Neural progenitor cell (in vitro differentiated cells): ENCODE measurements at regions not wholly inside any gene's neighbourhood (a gene's known extent, or its start where the extent isn't known, plus 50 kb on each side); places are given as distances from the start of the nearest gene placed in this dataset.
A peak's percentile ranks its signal among the peaks of the same experiment; 100 is the strongest.

ENCODE experiments used
- DNase-seq: peaks from one replicate; pipeline ENCODE4 v3.0.0-alpha.2; 2016; ENCODE audit warnings: low spot score
- H2AFZ ChIP-seq: fragments of 200-600 bp; sonication (generic); replicated peaks from 2 replicates; pipeline ENCODE4 v1.6.1; 2016; ENCODE audit warnings: antibody characterized with exemption
- H3F3A ChIP-seq: fragments of 200-600 bp; sonication (generic); 2 replicates; pipeline ENCODE4 v1.6.1; 2016; ENCODE audit warnings: antibody characterized with exemption, low read depth
- H3K27ac ChIP-seq: fragments of 200-600 bp; sonication (generic); 2 replicates; pipeline ENCODE4 v1.5.1; 2016; ENCODE audit warnings: mild to moderate bottlenecking
- H3K27me3 ChIP-seq: fragments of 200-600 bp; sonication (generic); 2 replicates; pipeline ENCODE4 v1.6.1; 2016; ENCODE audit warnings: mild to moderate bottlenecking, moderate library complexity
- H3K36me3 ChIP-seq: fragments of 200-600 bp; sonication (generic); 2 replicates; pipeline ENCODE4 v1.5.1; 2016
- H3K4me1 ChIP-seq: fragments of 200-600 bp; sonication (generic); 2 replicates; pipeline ENCODE4 v1.6.1; 2016; ENCODE audit warnings: mixed run types
- H3K4me2 ChIP-seq: fragments of 200-600 bp; sonication (generic); 2 replicates; pipeline ENCODE4 v1.6.1; 2016
- H3K4me3 ChIP-seq: fragments of 200-600 bp; sonication (generic); 2 replicates; pipeline ENCODE4 v1.5.1; 2016
- H3K79me2 ChIP-seq: fragments of 200-600 bp; sonication (generic); 2 replicates; pipeline ENCODE4 v1.6.1; 2016; ENCODE audit warnings: low read depth
- H3K9ac ChIP-seq: fragments of 200-600 bp; sonication (generic); 2 replicates; pipeline ENCODE4 v1.6.1; 2016
- H3K9me3 ChIP-seq: fragments of 200-600 bp; sonication (generic); 2 replicates; pipeline ENCODE4 v1.5.1; 2016; ENCODE audit warnings: low read depth
- H4K20me1 ChIP-seq: fragments of 200-600 bp; sonication (generic); 2 replicates; pipeline ENCODE4 v1.6.1; 2016; ENCODE audit warnings: low read depth
- H3K27ac Mint-ChIP-seq: 3 replicates; pipeline ENCODE4 v1.8.0; 2021; ENCODE audit warnings: mixed read lengths
- H3K27me3 Mint-ChIP-seq: 2 replicates; pipeline ENCODE4 v1.8.0; 2022; ENCODE audit warnings: low read depth, mild to moderate bottlenecking, inconsistent platforms, moderate library complexity, mixed read lengths; ENCODE audit not compliant: insufficient read depth
- H3K36me3 Mint-ChIP-seq: 3 replicates; pipeline ENCODE4 v1.8.0; 2021; ENCODE audit warnings: mixed read lengths
- H3K4me1 Mint-ChIP-seq: 3 replicates; pipeline ENCODE4 v1.8.0; 2021; ENCODE audit warnings: mixed read lengths
- H3K4me3 Mint-ChIP-seq: 3 replicates; pipeline ENCODE4 v1.8.0; 2021; ENCODE audit warnings: mild to moderate bottlenecking, moderate library complexity, mixed read lengths
- H3K9me3 Mint-ChIP-seq: 3 replicates; pipeline ENCODE4 v1.8.0; 2020; ENCODE audit warnings: mixed read lengths
- EZH2 ChIP-seq: fragments of 200-600 bp; sonication (generic); IDR thresholded peaks from 2 replicates; pipeline ENCODE4 v1.6.1; 2017; ENCODE audit warnings: antibody characterized with exemption, mild to moderate bottlenecking, moderate library complexity
- EZH2phosphoT487 ChIP-seq: fragments of 200-600 bp; sonication (generic); IDR thresholded peaks from 2 replicates; pipeline ENCODE4 v1.6.1; 2017; ENCODE audit warnings: antibody characterized with exemption
- TF ChIP-seq, protein P1 (sequence below): fragments of 200-600 bp; sonication (generic); IDR thresholded peaks from 2 replicates; pipeline ENCODE4 v1.5.1; 2017; ENCODE audit warnings: antibody characterized with exemption, mild to moderate bottlenecking

DNA sequence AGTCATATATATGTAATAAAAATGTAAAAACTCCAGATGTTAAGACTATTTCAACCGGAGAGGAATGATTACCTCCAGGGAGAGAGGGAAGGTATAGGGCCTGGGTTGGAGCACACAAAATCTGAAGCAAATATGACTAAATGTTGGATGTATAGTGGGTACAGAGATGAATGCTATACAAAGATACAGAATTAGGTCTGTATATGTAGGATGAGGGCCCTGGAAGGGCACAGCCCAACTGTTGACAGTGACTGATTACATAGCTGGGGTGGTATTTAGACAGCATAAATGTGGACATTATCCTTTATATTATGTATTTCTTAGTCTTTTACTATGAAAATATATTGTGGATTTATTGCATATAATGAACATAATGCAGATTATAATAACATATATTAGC lies 94.4 kb upstream of the SPATA12 start:
- no peaks in the 10 kb centered on the region for H3K27me3 ChIP-seq
- no peaks in the 10 kb centered on the region for H3K9me3 Mint-ChIP-seq
- no peak overlapping the region for H3K4me2 ChIP-seq
- H3K27ac ChIP-seq = no peak overlapping the region
- no peak overlapping the region for H3K27ac Mint-ChIP-seq
- no peaks in the 10 kb centered on the region for H3K4me1 Mint-ChIP-seq
- no peaks in the 10 kb centered on the region for H3K9me3 ChIP-seq
- no peak overlapping the region for H3K9ac ChIP-seq
- no peaks in the 10 kb centered on the region for H3K36me3 ChIP-seq
- no peaks in the 10 kb centered on the region for H4K20me1 ChIP-seq
- TF ChIP-seq, protein P1, sequence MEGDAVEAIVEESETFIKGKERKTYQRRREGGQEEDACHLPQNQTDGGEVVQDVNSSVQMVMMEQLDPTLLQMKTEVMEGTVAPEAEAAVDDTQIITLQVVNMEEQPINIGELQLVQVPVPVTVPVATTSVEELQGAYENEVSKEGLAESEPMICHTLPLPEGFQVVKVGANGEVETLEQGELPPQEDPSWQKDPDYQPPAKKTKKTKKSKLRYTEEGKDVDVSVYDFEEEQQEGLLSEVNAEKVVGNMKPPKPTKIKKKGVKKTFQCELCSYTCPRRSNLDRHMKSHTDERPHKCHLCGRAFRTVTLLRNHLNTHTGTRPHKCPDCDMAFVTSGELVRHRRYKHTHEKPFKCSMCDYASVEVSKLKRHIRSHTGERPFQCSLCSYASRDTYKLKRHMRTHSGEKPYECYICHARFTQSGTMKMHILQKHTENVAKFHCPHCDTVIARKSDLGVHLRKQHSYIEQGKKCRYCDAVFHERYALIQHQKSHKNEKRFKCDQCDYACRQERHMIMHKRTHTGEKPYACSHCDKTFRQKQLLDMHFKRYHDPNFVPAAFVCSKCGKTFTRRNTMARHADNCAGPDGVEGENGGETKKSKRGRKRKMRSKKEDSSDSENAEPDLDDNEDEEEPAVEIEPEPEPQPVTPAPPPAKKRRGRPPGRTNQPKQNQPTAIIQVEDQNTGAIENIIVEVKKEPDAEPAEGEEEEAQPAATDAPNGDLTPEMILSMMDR = no peak
- no peak for TF ChIP-seq EZH2
- no peak for TF ChIP-seq EZH2phosphoT487
- no peak for DNase-seq
- H3K36me3 Mint-ChIP-seq = no peaks in the 10 kb centered on the region
- H2AFZ ChIP-seq = no peak overlapping the region
- H3K79me2 ChIP-seq = no peaks in the 10 kb centered on the region
- peaks cover 2% of the 10 kb centered on the region for H3K27me3 Mint-ChIP-seq
- H3K4me1 ChIP-seq = no peaks in the 10 kb centered on the region
- no peak overlapping the region for H3K4me3 ChIP-seq
- peaks cover 10% of the 10 kb centered on the region for H3F3A ChIP-seq
- no peak overlapping the region for H3K4me3 Mint-ChIP-seq

DNA sequence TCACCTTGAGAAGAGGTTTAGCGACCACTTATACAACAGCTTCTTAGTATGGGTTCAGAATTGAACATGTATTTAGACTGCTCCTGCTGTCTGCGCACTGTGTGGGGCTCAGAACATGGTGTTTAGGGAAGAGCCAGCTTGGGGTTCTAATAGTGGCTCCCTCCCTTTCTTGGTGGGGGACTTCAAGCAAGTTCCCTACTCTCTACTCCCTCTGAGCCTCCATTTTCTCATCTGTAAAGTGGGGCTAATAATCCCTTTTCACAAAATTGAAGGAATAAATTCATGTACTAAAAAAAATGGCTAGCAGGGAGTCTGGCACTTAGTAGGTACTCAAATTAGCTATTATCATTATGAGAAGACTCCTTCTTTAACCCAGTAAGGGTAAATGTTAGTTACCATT lies 97.5 kb upstream of the SPATA12 start:
- Histone ChIP-seq H3K9ac (no peak overlapping the region), H3K4me3 (no peak overlapping the region), H3K27ac (no peak overlapping the region), H3K9me3 (no peaks in the 10 kb centered on the region), H3K4me1 (no peaks in the 10 kb centered on the region), H3K4me2 (no peak overlapping the region), H2AFZ (no peak overlapping the region), H3F3A (peaks cover 7% of the 10 kb centered on the region), H3K79me2 (no peaks in the 10 kb centered on the region), H3K27me3 (no peaks in the 10 kb centered on the region), H4K20me1 (no peaks in the 10 kb centered on the region), H3K36me3 (no peaks in the 10 kb centered on the region)
- no peak for DNase-seq
- H3K36me3 Mint-ChIP-seq = no peaks in the 10 kb centered on the region
- peaks cover 2% of the 10 kb centered on the region for H3K27me3 Mint-ChIP-seq
- no peak for TF ChIP-seq EZH2phosphoT487
- no peak for TF ChIP-seq EZH2
- TF ChIP-seq, protein P1 = no peak
- no peaks in the 10 kb centered on the region for H3K9me3 Mint-ChIP-seq
- no peaks in the 10 kb centered on the region for H3K4me1 Mint-ChIP-seq
- H3K4me3 Mint-ChIP-seq = no peak overlapping the region
- H3K27ac Mint-ChIP-seq = no peak overlapping the region

DNA sequence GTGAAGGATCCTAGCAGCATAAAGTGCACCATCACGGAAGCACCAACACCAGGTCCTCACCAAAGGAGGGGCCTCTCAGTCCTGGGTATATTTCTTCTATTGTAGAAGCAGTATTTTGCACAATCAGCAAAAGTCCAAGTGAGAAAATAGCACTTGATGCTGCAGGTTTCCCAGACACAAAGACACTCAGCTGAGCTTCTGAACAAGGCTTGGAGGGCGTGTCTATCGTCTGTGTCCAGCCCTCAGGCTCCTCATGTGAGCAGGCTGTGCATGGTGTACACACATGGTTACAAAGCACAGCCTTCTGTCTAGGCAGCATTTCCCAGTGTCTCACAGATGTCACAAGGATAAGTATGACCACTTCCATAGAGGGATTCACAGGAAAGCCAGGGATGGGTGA lies 98.3 kb upstream of the SPATA12 start:
- Mint-ChIP-seq H3K36me3 (no peaks in the 10 kb centered on the region), H3K27ac (peak overlapping the region; percentile 3)
- H3K4me2 ChIP-seq = no peak overlapping the region

More for the DNA sequence above, 98.3 kb upstream of the SPATA12 start:
- no peak overlapping the region for H3K9ac ChIP-seq
- H3K36me3 ChIP-seq = no peaks in the 10 kb centered on the region
- H3K9me3 Mint-ChIP-seq = no peaks in the 10 kb centered on the region
- TF ChIP-seq, protein P1 = no peak
- TF ChIP-seq EZH2 = no peak
- TF ChIP-seq EZH2phosphoT487 = no peak
- no peak overlapping the region for H2AFZ ChIP-seq
- no peaks in the 10 kb centered on the region for H3K9me3 ChIP-seq
- no peak overlapping the region for H3K27ac ChIP-seq
- H3K79me2 ChIP-seq = no peaks in the 10 kb centered on the region
- H4K20me1 ChIP-seq = no peaks in the 10 kb centered on the region
- H3K27me3 Mint-ChIP-seq = peaks cover 2% of the 10 kb centered on the region
- H3K4me3 ChIP-seq = no peak overlapping the region
- no peaks in the 10 kb centered on the region for H3K27me3 ChIP-seq
- H3K4me1 ChIP-seq = no peaks in the 10 kb centered on the region
- DNase-seq = no peak
- H3K4me1 Mint-ChIP-seq = no peaks in the 10 kb centered on the region
- peaks cover 3% of the 10 kb centered on the region for H3F3A ChIP-seq
- H3K4me3 Mint-ChIP-seq = no peak overlapping the region
